ENCODE measurements at regions not wholly inside any gene's neighbourhood (a gene's known extent, or its start where the extent isn't known, plus 50 kb on each side); places are given as distances from the start of the nearest gene placed in this dataset.
"Not testable (repeated sequence)": the region's sequence is repeated elsewhere in the genome, so short reads cannot be mapped to it uniquely, and the experiment has no call there.

DNA sequence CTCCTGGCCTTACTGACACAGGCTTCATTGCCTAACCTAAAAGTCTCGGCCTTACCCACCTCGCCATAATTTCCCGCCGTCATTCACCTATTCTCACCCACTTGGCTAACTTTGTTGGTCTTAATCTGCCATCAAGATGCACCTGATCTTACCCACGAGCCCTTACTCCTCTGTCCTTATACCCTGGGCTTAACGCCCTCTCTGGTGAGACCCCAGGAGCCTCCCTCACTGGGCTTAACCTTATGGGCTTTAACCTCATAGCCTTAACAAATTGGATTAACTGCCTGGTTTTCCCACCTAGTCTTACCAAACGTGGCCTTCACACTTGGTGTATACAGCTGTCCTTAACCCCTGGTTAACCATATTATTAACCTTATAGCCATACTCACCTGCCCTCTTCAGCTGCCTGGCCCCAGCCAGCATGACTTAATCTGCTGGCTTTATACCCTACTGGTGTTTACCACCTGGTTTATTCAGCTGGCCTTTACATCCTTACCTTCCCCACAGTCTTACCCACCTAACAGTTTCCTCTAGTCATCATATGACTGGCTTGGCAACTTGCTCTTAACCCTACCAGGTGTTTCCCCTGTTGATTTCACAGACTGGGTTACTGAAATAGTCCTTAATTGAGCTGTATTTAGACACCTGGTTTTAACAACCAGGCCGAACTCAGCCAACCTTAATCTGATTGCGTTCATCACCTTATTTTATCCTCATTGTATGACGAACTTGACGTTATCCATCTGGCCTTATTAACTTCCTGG is 132.0 kb upstream of the ZSWIM2 start:
- no peak for FAIRE-seq

DNA sequence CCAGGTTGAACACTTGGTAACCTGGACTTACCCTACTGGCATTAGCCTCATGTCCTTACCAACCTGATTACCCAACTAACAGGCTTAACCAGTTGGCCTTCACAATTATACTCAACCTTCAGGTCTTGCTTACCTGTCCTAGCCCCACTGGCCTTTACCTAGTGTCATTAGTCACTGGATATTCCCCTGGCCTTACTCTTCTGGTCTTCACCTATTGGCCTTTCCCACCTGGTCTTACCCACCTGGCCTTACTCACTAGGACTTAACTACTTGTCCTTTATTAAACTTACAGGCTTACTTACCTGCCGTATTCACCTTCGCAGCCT is 131.1 kb upstream of the ZSWIM2 start:
- FAIRE-seq: no peak

GRCh38 chr2:186979439-186980116 is 130.6 kb upstream of the ZSWIM2 start:
- FAIRE-seq: no peak

DNA sequence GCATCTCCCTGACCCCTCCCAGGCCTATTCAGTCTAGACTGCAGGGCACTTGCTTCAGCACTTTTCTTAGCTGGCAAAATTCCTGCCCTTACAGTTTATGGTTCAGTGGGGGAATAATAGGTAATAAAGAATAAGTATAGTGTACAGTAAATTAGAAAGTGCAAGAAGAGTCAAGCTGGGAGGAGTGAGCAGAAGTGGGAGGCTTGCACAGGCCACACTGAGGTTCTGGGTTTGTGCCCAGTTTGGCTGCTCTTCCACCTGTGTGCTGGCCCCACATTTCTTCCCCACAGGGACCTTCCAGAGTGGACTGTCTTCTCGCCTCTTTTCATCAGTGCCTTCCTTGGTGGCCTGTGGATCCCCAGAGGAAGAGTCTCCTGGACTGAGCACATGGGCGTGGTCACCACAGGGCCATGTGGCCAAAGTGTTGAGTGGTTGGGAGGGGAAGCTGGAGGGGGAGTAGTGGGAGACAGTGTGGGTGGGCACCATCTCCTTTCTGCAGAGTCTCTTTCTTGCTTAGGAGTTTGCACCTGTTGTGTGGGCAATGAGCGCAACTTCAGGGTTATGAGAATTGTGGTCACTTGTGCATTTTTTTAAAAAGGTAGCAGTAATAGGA is 128.6 kb upstream of the ZSWIM2 start:
- no peak for FAIRE-seq

- no peak for FAIRE-seq
Measured at GRCh38 chr2:186976329-186976728, 127.4 kb upstream of the ZSWIM2 start.

DNA sequence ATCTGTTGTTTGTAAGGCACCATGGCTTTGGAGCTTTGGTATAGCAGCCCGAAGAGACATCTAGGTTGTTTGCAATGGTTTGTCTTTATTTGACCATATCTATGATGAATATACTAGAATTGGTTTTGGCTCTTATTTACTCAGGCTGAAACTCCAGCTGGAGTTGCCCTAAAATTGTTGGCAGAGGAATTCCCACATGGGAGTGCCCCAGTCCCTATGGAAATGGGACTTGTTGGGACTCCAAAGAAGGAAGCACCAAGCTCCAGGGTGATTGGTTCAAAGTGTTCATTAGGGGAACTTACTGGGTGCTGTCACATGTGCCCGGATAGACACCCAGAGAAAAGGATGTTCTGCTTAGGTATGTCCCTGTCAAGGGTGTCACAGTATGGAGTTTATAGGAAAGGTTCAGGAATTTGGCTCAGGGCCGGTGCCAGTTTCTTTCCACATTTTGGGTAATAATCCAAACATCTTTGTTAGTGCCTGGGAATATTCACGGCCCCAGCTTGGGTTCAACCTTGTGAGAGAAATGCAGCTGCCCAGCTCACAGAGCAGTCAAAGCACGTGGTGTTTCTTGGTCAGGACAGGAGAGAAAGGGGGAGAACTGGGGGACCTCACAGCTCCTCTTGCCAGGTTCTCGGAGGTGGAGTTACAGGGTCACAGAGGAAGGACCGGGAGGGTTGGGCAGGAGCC is 123.5 kb upstream of the ZSWIM2 start:
- no peak for FAIRE-seq

DNA sequence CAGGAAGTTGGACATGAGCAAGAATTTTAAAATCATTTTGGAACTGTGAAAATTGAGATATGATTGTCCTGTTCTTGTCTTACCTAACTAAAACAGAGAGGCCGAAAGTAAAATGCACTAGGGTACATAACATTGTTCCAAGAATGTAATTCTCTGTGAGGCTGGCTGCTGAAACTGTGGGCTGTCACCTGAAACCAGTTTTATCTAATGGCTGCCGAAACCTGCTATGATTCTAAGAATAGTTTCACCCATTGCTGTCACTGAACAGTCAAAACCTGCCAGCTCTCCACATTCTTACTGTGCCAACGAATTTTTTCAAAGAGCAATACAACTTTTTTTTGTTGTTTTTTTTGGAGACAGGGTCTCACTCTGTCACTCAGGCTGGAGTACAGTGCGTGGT is 119.3 kb upstream of the ZSWIM2 start:
- no peak for FAIRE-seq

- FAIRE-seq: no peak
Measured at GRCh38 chr2:186966015-186966414, 117.0 kb upstream of the ZSWIM2 start.

GRCh38 chr2:186962085-186962747 is 113.2 kb upstream of the ZSWIM2 start:
- FAIRE-seq: no peak

DNA sequence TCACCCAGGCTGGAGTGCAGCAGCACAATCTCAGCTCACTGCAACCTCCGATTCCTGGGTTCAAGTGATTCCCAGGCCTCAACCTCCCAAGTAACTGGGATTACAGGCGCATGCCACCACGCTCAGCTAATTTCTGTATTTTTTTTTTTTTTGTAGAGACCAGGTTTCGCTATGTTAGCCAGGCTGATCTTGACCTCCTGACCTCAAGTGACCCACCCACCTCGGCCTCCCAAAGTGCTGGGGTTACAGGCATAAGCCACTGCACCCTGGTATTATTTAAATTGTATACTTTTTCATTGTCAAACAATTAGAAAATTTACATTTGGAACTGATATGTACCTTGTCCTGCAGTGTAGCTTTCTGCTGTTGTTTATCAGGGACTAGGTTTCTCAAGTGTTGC is 111.3 kb upstream of the ZSWIM2 start:
- not testable (repeated sequence) for FAIRE-seq

GRCh38 chr2:186959486-186959885 is 110.5 kb upstream of the ZSWIM2 start:
- FAIRE-seq: no peak

- FAIRE-seq: no peak
Measured at GRCh38 chr2:186950694-186951093, 101.7 kb upstream of the ZSWIM2 start.

- FAIRE-seq: no peak
Measured at GRCh38 chr2:186949726-186950256, 100.8 kb upstream of the ZSWIM2 start.

DNA sequence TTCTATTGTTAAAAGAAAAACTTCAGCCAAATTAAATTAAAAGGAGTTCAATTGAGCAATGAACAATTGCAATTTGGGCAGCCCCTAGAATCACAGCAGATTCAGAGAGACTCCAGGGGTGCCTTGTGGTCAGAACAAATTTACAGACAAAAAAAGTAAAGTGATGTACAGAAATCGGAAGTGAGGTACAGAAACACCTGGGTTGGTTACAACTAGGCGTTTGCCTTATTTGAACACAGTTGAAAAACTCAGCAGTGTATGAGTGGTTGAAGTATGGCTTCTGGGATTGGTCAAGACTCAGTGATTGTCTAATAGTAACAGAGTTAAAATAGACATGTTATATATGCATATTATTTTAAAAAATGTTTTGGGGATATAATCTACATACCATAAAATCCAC is 98.5 kb upstream of the ZSWIM2 start:
- no peak for FAIRE-seq

GRCh38 chr2:186946896-186947467 is 98.0 kb upstream of the ZSWIM2 start:
- no peak for FAIRE-seq

GRCh38 chr2:186941853-186942252 is 92.9 kb upstream of the ZSWIM2 start:
- no peak for FAIRE-seq

DNA sequence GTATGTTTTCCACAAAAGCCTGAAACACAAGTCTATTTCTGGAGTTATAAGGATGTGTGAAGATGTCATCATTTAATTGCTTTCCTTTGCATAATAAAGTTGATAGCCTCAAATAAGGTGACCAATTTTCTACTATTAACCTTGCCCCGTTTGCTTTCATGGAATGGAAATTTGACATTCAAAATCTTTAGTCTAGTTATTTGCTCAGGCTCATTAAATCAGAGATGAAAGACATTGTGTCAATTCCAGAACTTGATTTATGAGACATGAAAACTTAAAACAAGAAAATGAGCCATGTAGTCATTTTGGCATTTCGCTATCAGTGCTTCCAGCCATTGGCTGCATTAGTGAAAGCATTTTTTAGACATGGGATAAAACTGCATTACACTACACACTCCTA is 91.5 kb upstream of the ZSWIM2 start:
- no peak for FAIRE-seq

- FAIRE-seq: no peak
Measured at GRCh38 chr2:186934420-186934819, 85.5 kb upstream of the ZSWIM2 start.

DNA sequence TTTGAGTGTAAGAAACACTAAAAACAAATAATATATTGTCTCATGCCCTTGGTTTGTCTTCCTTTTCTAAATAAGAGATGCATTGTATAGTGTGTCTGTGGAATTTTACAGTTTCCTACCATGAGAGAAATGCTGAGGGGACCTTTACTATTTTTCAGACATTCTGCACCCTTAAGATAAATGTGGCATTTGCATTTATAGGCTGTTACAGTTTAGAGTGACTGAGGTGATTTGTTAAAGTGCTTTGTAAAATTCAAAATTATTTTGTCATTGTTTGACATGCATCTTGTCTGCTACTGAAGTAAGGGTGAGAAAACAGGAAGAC is 78.9 kb upstream of the ZSWIM2 start:
- no peak for FAIRE-seq

DNA sequence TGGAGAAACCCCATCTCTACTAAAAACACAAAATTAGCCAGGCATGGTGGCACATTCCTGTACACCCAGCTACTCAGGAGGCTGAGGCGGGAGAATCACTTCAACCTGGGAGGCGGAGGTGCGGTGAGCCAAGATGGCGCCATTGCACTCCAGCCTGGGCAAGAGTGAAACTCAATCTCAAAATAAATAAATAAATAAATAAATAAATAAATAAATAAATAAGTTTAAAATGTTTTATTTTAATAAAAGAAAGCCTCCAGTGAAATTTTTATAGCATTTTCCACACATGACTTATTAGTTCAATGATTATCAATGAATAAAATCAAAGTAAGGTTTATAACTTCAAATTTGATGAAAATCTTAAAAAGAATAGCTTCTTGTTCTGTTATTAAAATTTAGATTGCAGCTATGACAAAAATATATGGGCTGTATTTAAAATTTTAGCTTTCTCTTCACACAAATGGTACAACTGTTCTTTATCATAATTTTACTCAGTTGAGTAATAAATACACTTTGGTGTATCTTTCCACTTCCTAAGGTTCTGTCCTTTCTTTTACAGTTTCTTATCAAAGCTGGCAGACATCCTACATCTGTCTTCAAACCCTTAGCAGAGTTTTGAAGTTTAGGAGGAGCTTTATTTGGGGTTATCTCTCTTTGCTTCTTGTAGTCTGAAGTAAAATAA is 78.4 kb upstream of the ZSWIM2 start:
- no peak for FAIRE-seq

DNA sequence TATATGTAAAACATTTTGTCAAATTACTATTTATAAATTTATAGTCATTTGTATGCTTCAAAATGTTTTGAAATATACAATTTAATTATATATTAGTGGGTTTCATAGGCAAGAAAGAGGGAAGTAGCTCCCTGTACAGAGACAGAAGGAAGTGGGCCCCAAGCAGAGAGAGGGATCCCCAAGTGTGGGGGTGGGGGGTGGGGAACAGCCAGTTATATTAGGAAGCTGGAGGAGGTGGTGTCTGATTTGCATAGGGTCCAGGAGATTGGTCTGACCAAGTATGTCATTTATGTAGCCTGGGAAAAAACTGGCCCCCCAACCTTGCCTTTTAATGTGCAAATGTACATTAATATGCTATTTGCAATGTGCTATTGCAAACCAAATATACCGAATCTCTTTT is 76.5 kb upstream of the ZSWIM2 start:
- no peak for FAIRE-seq

GRCh38 chr2:186922316-186922715 is 73.3 kb upstream of the ZSWIM2 start:
- FAIRE-seq: not testable (repeated sequence)
